SIG-M5 (cell line): ENCODE measurements at regions not wholly inside any gene's neighbourhood (a gene's known extent, or its start where the extent isn't known, plus 50 kb on each side); places are given as distances from the start of the nearest gene placed in this dataset.
"Not testable (repeated sequence)": the region's sequence is repeated elsewhere in the genome, so short reads cannot be mapped to it uniquely, and the experiment has no call there.

Source experiments
- DNase-seq: peaks from one replicate; lab custom pipeline; 2025; lab: John Stamatoyannopoulos, UW

DNA sequence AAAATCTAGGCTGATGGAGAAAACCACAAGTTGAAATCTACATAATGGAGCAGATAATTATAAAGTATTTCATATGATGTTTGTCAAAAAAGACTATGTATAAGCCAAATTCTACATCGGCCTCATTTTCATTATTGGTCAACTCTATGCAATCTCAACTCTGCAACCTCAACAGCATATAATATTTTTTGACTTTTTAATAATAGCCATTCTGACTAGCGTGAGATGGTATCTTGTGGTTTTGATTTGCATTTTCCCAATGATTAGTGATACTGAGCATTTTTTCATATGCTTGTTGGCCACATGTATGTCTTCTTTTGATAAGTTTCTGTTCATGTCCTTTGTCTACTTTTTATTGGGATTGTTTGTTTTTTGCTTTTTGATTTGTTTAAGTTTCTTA lies 496.1 kb upstream of the SLC39A10 start:
- no peak for DNase-seq

DNA sequence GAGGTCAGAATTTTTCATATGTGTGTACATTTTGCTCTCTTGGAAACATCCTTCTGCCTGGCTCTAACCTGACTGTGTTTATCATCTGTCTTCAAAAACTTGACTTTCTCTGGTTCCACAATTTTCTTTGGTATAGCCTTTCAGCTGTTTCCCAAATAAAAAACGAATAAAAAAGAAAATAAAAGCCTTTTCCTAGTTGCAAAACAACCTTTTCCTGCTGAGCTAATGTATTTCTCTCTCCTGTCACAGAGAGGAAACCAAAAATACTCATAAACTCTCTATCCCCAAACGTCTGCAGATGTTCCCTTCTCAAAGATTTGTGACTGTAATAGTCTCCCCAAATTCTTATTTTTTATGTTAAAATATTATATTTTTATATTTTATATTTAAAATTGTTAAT lies 505.3 kb upstream of the SLC39A10 start:
- DNase-seq: no peak

DNA sequence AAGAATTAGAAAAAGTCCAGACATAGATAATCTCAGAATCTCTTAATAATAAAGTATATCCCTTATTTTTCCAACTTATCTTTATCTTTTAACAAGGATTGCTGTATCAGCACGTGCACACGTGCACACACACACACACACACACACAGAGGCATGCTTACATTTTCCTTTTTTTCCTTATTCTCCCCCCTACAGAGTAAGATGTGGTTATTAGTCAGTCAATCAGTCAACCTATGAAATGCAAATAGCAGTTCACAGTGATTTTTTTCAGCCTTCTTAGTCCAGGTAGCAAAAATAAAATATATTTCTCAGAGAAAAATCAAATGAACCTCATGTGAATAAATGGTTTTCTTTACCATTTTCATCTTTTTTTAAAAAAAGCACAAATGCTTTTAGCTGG lies 506.2 kb upstream of the SLC39A10 start:
- no peak for DNase-seq

DNA sequence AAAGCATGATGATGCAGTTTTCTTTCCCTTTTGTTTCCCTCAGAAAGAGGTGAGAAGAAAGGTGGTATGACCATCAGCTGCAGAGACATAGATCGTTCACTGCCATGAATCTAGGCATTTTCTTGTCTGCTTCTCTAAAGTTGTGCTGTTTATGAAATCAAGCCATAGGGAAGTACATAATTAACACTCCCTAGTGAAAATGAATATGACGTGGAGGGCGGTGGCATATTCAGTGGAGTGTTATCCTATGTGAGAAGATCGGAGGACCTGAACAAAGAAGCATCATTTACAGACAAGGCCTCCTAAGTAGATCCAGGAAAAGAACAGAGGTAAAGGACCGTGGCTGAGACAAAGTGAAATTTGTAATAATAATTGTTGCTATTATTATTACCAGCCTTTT lies 509.0 kb upstream of the SLC39A10 start:
- no peak for DNase-seq

DNA sequence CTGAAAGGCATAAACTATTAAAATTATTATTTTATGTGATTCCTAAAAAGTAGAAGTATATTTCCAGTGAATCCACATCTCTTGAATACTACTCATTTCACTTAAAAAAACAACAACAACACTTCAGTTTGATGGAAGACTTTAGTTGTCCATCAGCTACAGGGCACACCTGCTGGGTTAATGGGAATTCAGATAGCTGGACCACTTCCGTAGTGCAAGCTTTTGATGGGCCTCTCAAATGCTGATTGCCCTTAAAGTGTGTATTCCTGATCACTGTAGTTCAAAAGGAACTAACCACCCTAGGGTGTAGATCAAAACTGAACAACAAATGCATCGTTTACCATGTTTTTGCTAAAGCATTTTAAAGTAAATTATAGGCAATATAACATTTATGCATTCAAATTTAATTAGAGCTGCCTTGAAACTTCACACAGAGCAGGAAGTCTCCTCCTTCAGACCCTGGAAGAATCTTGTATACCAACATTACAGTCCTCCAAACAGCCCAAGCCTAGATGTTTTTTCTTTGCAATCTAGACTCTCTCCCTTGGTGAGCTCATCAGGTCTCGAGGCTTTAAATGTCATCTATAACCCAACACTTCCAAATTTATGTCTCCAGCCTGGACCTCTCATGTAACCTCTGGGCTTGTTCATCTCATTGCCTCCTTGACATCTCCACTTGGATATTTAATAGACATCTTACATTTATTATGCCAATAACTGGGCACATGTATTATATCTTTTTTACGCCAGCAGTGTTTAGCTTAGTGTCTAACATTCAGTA lies 510.1 kb upstream of the SLC39A10 start:
- DNase-seq: no peak

DNA sequence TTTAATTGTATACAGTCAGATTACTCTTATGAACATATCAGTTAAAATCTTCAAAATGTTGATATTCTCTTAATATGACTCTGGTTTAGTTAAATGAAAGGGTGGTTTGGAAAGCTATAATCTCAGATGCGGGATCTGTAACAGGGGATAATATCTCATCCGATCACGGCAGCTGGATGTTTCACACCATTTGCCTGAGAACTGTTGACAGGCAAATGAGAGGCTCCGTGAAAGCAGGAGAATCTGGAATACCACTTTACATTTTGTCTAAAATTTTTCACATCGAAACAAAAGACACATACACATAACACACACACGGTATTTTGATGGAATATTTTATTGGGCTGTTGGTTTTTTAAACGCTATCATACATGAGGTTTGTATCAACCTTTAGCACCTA lies 518.6 kb upstream of the SLC39A10 start:
- no peak for DNase-seq

DNA sequence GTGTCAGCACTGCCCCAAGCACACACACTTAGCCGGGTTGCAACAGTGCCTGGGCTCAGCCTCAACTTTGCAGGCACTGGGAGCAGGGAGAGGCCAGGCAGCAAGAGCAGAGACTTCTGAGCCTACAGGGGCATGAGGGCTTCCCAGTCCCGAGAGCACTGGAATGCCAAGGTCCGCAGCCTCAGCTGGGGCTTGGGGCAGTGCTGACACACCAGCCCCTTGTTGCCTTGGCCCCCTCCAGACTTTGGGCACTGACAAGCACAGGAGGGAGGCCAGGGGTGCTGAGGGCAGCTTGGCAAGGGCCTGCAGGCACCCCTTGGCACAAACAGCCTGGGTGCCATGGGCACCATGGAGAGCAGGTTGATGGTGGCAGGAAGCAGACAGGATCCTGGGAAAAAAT lies 531.1 kb upstream of the SLC39A10 start:
- DNase-seq: not testable (repeated sequence)

DNA sequence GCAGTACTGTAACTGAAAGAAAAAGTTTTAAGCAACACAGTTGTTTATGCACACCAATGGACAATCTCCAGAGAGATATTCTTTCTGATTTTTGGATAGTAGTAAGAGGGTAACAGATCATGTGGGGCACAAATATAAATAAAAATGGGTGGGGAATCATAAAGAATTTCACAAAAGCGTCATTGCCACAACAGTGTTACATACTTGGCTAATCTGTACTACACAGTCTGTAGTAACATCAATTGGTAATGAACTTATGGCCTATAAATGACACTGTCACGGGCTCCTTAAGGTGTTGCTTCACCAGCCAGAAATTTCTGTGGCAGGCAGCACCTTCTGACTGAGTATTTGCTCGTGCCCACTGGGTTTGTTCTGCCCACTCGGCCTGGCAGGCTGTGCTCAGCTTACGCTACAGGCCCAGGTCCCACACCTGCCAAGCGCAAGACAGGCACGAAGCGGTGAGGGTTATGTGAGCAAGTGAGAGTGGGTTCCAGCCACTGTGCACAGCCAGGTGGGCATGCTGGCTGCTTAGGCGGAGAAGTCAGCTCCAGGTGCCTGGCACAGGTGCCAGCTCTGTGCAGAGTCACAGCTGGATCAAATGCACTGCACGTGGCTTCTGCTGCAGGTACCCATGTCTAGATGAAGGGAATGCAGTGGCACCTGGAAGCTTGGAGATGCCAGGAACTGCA lies 532.5 kb upstream of the SLC39A10 start:
- no peak for DNase-seq

DNA sequence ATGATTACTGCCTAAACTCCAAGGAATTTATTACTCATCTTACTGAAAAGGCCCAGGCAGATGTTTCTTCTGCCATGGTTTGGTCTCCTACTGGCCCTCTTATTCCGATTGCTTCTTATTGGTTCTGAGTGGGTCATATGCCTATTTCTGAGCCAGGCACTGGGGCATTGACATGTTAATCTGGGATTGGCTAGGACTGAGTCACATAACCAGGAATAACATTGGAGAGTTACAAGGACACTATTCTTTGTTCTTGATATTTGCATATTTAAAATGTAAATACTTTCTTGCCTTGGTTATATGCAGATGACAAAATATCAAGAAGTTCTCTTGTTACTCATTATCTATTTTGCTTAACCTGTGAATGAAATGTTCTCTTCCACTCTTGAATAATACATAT lies 534.4 kb upstream of the SLC39A10 start:
- no peak for DNase-seq

DNA sequence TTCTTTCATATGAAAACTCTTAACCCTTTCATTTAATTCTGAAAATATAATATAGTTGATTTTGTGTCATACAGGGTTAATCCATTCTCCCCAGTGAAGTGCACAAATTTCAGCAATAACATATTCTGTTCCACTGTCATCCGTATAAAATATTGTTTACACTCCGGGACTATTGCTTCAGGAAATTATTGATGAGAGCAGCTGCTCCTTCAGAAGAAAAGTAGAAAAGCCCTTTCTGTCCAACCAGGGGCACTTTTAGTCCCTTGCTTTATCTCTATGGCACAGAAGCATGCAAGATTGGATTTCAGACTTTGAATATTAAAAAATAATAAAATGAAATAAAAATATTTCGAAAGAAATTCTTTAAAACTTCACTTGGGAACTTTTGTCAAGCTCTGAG lies 535.7 kb upstream of the SLC39A10 start:
- DNase-seq: no peak

DNA sequence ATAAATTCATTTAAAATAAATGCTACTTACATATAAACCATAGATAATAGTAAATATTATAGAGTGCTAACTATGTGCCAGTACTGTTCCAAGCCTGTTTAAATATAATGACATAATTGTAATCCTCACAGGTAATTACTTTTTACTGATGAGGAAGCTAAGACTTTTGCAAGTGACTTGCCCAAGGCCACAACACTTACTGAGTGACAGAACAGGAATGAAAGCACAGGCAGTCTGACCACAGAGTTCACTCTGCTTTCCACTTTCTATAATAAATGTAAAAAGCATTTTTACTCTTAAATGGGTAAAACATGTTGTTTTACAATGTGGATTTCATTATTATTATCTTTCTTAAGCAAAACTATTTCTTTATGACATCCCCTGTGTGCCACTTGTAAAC lies 537.8 kb upstream of the SLC39A10 start:
- no peak for DNase-seq

DNA sequence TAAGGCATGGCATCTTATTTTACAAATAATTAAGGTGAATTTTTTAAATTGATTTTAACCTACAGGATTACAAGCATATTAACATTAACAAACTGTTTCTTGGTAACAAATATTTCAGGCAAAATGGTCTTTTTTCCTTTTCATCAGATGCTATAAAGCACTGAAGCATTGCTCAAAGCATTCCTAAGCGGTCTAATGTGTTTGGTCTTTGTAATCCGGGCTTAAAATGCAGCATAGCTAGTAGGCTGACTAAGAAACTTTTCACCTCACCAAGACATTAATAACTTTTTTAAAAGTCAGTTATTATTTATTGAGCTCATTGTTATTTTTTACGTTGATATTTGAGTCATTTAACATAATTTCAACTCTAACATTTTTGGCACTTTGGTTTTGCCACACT lies 538.8 kb upstream of the SLC39A10 start:
- no peak for DNase-seq

DNA sequence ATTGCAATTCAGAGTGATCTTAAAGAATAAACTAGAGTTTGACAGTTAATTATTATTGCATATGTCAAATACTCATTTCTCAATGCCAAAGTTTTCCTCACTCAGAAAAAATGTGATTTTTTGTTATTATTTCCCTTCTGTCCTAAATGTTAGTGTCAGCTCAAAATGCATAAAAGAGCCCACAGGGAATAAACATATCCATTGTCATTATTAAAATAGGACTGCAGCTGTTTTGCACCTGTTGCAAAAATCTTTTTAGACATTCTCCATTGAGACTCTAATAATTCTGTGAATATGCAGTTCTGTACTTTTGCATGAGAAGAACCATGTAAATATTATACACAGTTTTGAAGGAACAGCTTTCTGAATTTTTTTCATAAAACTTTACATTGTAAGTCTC lies 540.0 kb upstream of the SLC39A10 start:
- DNase-seq: no peak

DNA sequence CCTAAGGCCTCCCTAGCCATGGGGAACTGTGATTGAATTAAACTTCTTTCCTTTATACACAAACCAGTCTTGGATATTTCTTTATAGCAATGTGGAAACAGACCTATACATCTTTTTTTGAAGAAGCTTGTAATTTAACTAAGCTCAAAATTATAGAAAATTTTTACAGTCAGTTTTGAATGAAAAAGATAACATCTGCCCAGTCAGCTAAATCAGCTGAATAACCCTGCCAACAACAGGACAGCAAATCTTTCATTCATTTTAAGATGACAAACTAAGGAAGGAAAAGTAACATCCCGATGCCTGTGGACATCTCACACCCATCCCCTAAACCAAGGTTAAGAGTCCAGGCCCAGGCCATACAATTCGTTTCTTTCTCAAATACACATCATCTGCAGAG lies 541.3 kb upstream of the SLC39A10 start:
- DNase-seq: no peak

DNA sequence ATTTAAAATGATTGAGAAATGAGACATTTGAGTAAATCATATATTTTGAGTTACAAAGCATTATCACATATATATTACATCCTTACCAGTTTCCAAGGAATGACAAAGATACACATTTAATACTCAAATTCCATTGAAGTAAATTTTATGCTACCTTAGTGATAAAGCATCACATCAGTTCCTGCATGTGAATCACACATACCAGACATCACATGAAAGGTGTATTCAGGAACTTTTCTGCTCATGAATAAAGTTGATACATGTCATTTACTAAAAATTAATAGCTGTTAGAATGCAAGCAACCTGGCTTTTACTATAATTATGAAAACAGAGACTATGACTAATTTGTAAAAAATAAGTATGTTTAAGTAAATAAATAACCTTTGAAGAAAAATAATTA lies 548.8 kb upstream of the SLC39A10 start:
- no peak for DNase-seq

DNA sequence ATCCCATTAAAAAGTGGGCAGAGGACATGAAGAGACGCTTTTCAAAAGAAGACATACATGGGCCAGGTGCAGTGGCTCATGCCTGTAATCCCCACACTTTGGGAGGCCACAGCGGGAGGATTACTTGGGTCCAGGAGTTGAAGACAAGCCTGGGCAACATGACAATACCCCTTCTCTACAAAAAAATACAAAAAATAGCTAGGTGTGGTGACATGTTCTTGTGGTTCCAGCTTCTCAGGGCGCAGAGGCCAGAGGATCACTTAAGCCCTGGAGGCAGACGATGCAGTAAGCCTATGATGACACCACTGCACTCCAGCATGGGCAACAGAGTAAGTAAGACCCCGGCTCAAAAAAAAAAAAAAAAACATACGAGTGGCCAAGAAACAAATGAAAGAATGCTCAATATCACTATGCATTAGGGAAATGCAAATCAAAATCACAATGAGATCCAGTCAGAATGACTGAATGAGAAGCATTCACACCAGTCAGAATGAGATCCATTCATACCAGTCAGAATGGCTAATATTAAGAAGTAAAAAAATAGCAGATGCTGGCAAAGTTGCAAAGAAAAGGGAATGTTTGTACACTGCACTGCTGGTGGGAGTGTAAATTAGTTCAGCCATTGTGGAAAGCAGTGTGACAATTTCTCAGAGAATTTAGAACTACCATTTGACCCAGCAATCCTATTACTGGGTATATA lies 550.2 kb upstream of the SLC39A10 start:
- DNase-seq: no peak

DNA sequence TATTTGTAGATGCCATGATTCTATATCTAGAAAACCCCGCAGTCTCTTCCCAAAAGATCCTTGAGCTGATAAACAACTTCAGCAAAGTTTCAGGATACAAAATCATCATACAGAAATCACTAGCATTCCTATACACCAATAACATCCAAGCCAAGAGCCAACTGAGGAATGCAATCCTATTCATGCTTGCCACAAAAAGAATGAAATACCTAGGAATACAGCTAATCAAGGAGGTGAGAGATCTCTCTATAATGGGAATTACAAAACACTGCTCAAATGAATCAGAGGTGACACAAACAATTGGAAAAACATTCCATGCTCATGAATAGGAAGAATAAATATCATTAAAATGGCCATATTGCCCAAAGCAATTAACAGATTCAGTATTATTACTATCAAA lies 551.4 kb upstream of the SLC39A10 start:
- DNase-seq: no peak

DNA sequence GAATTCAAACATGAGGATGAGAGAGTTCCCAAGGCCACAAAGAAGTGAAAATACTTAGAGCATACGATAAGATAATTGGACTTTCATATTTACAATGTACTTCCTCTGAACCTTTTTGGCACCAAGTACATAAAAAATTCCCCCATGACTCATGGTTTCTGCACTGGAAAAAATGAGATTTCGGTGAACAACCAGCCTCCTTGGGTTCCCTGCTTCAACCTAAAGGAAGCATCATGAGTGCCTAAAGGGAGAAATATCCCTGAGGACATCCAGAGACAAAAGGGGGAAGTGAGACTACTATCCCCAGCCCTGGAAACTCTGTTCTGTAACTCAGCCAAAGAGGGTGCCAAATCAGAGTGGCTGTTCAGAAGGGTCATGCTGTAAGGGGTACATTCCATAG lies 562.7 kb upstream of the SLC39A10 start:
- no peak for DNase-seq

DNA sequence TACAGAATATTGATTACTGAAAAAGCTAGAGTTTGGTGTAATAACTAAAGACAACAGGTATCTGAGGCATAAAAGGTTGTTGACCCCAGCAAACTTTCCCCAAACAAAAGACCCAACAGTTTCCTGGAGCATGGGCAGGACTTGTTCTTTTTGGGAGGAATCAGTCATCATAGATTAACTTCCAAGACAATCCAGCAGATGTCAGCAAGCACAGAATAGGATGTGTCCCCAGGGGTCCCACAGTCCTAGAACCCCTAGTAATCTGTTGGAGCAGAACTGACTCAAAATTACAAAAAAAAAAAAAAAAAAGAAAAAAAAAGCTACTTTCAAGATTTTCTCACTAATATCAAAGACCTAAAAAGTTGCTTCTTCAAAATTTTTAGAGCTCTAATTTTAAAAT lies 564.7 kb upstream of the SLC39A10 start:
- no peak for DNase-seq

DNA sequence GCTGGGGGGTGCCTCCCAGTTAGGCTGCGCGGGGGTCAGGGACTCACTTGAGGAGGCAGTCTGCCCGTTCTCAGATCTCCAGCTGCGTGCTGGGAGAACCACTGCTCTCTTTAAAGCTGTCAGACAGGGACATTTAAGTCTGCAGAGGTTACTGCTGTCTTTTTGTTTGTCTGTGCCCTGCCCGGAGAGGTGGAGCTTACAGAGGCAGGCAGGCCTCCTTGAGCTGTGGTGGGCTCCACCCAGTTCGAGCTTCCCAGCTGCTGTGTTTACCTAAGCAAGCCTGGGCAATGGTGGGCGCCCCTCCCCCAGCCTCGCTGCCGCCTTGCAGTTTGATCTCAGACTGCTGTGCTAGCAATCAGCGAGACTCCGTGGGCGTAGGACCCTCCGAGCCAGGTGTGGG lies 584.2 kb upstream of the SLC39A10 start:
- not testable (repeated sequence) for DNase-seq

DNA sequence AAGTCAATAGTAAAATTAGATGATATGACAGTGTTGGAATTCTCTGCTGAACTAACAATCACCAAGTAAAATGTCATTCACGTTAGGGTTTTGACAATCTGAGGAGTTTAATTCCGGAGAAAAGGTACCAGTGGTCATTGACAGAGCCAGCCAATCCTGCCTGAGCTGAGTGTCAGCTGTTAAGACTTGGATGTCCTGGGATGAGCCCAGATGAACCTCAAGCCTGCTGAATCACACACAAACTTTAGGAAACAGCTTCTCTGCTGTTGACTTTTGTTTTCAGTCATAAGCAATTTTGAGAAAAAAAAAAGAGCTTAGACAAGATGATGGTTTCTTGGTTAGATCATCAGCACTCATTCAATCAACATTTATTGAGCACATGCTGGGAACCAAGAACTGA lies 600.0 kb upstream of the SLC39A10 start:
- DNase-seq: no peak

DNA sequence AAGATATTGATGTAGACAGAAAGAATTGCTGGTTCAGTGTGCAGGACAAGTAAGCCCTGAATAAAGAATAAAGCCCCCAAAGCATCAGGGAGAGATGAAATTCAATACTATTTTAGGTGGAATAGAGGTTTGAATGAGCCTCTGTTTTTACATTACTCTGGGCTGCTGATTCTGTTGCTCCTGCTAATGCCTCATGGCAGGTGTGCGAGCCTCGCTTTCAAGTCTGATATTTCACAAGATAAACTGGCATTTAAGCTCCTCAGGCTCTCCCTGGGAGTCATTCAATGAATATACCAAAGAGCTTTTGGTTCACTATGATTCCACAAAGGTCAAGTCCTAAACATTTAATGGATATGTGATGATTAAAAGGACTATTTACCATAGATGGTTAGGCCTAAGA lies 601.0 kb upstream of the SLC39A10 start:
- no peak for DNase-seq

DNA sequence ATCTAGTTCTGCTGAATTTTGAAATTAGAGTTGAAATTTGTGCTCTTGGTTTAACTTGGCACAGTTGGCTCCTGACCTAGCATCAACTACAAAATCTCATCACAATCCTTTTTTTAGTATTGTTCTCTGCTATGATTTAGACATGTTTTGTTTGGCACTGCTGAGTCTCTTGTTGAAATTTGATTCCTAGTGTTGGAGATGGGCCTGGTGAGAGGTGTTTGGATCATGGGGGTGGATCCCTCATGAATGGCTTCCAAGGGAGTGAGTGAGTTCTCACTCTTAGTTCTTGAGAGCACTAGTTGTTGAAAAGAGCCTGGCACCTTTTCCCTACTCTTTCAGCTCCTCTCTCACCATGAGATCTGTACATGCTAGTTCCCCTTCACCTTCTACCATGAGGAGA lies 605.6 kb upstream of the SLC39A10 start:
- no peak for DNase-seq
